NT2/D1 (cell line): ENCODE measurements at regions not wholly inside any gene's neighbourhood (a gene's known extent, or its start where the extent isn't known, plus 50 kb on each side); places are given as distances from the start of the nearest gene placed in this dataset.

Experiments used
- DNase-seq: peaks from one replicate; pipeline ENCODE4 v3.0.0-alpha.2; 2011; ENCODE audit warnings: low read depth, low spot score
- H3K27me3 ChIP-seq: 2 replicates; pipeline ENCODE4 v1.6.0; 2011; ENCODE audit warnings: mild to moderate bottlenecking; ENCODE audit not compliant: insufficient read length, insufficient read depth
- H3K36me3 ChIP-seq: 2 replicates; pipeline ENCODE4 v1.6.1; 2011; ENCODE audit warnings: mild to moderate bottlenecking, low read length, mixed read lengths; ENCODE audit not compliant: insufficient read depth, insufficient read length
- H3K4me1 ChIP-seq: 2 replicates; pipeline ENCODE4 v1.5.1; 2011; ENCODE audit not compliant: insufficient read depth, insufficient read length
- H3K4me3 ChIP-seq: 2 replicates; pipeline ENCODE4 v1.5.1; 2011; ENCODE audit warnings: low read depth; ENCODE audit not compliant: insufficient read length
- H3K9ac ChIP-seq: 2 replicates; pipeline ENCODE4 v1.6.0; 2011; ENCODE audit warnings: low read depth; ENCODE audit not compliant: insufficient read length
- H3K9me3 ChIP-seq: 2 replicates; pipeline ENCODE4 v1.5.1; 2011; ENCODE audit warnings: mild to moderate bottlenecking, low read length; ENCODE audit not compliant: insufficient read depth
- SUZ12 ChIP-seq: IDR thresholded peaks from 2 replicates; pipeline ENCODE4 v1.6.1; 2011; ENCODE audit not compliant: insufficient read length, insufficient read depth; ENCODE audit errors: extremely low read depth
- YY1 ChIP-seq: IDR thresholded peaks from 2 replicates; pipeline ENCODE4 v1.6.1; 2011; ENCODE audit not compliant: insufficient read length, insufficient read depth
- ZNF274 ChIP-seq: IDR thresholded peaks from 2 replicates; pipeline ENCODE4 v1.6.1; 2011; ENCODE audit warnings: mild to moderate bottlenecking, low read depth, low read length

DNA sequence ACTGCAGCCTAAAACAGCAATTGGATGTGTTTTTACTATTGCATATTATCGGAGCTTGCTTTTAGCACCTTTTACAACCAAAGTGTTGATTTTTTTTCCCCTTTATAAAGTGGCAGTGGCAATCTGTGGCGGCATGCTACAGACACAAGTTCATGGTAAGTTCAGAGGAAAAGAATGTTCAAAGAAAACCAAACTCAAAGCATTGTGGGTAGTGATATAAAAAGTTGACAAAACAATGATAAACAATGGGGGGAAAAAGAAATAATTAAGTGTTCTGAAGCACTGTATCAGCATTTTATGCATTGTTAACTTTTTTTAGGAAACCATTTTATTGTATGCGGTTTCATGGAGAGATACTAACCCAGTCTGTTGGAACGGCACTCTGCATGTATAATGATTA lies 492.0 kb upstream of the SOX5 start:
- no peak for DNase-seq
- no peaks in the 10 kb centered on the region for H3K36me3 ChIP-seq
- H3K4me1 ChIP-seq: no peaks in the 10 kb centered on the region
- H3K9ac ChIP-seq: no peak overlapping the region
- TF ChIP-seq ZNF274 (no peak), YY1 (no peak), SUZ12 (no peak)
- no peaks in the 10 kb centered on the region for H3K9me3 ChIP-seq
- no peaks in the 10 kb centered on the region for H3K27me3 ChIP-seq
- no peak overlapping the region for H3K4me3 ChIP-seq

GRCh38 chr12:24436667-24437066 lies 487.2 kb upstream of the SOX5 start:
- H3K4me3 ChIP-seq: no peak overlapping the region
- no peaks in the 10 kb centered on the region for H3K27me3 ChIP-seq
- H3K36me3 ChIP-seq: no peaks in the 10 kb centered on the region
- DNase-seq: no peak
- TF ChIP-seq SUZ12: no peak
- no peak for TF ChIP-seq ZNF274
- TF ChIP-seq YY1: no peak
- H3K4me1 ChIP-seq: no peaks in the 10 kb centered on the region
- no peak overlapping the region for H3K9ac ChIP-seq
- no peaks in the 10 kb centered on the region for H3K9me3 ChIP-seq

DNA sequence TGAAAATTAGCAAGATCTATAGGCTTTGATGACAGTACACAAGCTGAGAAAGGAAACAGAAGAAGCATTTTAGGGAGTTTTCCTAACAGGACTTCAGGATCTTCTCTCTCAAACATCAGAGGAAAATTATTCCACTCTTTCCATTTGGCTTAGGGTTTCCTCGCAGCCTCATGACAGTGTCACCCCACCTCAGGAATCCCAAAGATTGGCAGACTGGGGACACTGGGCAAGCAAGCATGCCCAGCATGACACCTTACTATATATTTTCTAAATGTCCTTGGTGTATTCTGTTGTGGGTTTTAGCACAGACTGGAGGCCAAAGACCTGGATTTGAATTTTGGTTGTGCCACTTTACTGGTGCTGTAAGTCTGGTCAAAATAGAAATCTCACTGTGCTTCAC lies 482.4 kb upstream of the SOX5 start:
- Histone ChIP-seq H3K4me1 (no peaks in the 10 kb centered on the region), H3K4me3 (no peak overlapping the region), H3K9me3 (no peaks in the 10 kb centered on the region), H3K9ac (no peak overlapping the region), H3K36me3 (no peaks in the 10 kb centered on the region), H3K27me3 (no peaks in the 10 kb centered on the region)
- TF ChIP-seq YY1 (no peak), ZNF274 (no peak), SUZ12 (no peak)
- no peak for DNase-seq

GRCh38 chr12:24427776-24428175 lies 478.3 kb upstream of the SOX5 start:
- Histone ChIP-seq H3K9ac (no peak overlapping the region), H3K4me3 (no peak overlapping the region), H3K9me3 (no peaks in the 10 kb centered on the region), H3K4me1 (no peaks in the 10 kb centered on the region), H3K36me3 (no peaks in the 10 kb centered on the region), H3K27me3 (no peaks in the 10 kb centered on the region)
- TF ChIP-seq YY1 (no peak), ZNF274 (no peak), SUZ12 (no peak)
- DNase-seq: no peak

DNA sequence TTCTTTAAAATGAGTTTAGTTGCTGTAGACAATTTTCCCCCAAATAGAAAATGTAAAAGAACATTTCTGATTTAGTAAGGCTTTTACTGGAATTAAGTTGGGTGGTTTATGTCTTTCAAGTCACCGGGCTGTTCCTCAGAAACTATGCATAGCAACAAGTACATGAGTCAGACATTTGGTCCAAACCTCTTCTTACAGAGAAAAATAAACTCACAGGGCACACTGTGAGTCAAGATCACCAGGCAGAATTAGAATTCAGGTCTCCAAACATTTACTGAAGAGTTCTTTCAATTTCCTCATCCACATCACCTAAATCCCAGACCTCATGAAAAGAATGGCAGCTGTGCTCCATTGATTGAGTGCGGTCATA lies 476.1 kb upstream of the SOX5 start:
- TF ChIP-seq SUZ12: no peak
- TF ChIP-seq ZNF274: no peak
- no peak for TF ChIP-seq YY1

DNA sequence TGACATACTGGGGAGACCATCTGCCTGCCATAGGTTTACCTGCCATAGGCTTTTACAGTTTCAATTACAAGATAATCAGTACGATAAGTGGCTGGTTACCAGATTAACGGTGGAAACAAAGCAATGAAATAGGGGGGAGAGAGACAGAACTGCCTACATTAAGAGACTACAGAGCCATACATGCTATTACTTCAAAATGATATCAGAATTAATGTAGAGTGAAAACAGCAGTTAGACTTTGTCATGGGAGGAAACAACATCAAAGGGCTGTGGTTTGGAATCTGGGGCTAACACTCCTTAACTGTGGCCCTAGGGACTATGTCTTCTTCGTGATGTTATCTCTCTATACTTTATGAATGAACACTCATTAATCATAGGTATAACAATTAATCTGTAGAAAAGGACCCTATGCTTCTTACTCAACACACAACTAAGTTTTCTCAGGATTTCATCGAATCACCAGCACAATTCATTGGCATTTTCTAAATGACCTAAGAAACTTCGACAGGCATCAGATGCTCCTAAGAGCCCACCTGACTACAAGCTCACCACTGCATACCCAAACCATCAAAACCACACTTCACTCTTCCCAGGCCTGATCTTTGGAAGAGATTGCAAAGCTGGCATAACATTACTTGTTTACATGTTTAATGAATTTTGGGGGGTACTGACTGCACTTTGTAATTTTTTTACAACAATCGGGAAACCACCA lies 475.6 kb upstream of the SOX5 start:
- Histone ChIP-seq H3K9ac (no peak overlapping the region), H3K4me3 (no peak overlapping the region), H3K9me3 (no peaks in the 10 kb centered on the region), H3K36me3 (no peaks in the 10 kb centered on the region), H3K4me1 (no peaks in the 10 kb centered on the region), H3K27me3 (no peaks in the 10 kb centered on the region)
- TF ChIP-seq YY1 (no peak), ZNF274 (no peak), SUZ12 (no peak)
- no peak for DNase-seq

More for the DNA sequence above, 476.1 kb upstream of the SOX5 start:
- Histone ChIP-seq H3K27me3 (no peaks in the 10 kb centered on the region), H3K4me1 (no peaks in the 10 kb centered on the region), H3K4me3 (no peak overlapping the region), H3K9me3 (no peaks in the 10 kb centered on the region), H3K36me3 (no peaks in the 10 kb centered on the region), H3K9ac (no peak overlapping the region)
- no peak for DNase-seq

DNA sequence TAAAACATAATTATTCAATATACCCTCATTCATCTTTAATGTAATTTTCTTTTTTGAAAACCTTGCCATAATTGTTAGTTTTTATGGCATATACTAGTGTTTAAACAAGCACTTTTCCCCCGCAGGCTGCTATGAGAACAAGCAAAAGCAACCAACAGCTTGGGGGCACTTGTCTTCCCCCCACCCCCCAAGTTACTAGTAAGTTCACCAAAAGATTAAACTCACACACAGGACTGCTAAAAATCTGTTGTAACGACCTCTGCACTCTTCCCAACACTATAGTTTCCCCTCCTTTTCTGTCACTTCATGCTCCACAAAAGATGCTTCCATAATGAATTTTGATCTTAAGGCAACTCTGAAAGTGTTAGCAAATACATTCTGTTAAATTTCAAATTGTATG lies 474.9 kb upstream of the SOX5 start:
- Histone ChIP-seq H3K9me3 (no peaks in the 10 kb centered on the region), H3K4me1 (no peaks in the 10 kb centered on the region), H3K9ac (no peak overlapping the region), H3K27me3 (no peaks in the 10 kb centered on the region), H3K36me3 (no peaks in the 10 kb centered on the region), H3K4me3 (no peak overlapping the region)
- TF ChIP-seq SUZ12: no peak
- no peak for TF ChIP-seq YY1
- TF ChIP-seq ZNF274: no peak
- no peak for DNase-seq

DNA sequence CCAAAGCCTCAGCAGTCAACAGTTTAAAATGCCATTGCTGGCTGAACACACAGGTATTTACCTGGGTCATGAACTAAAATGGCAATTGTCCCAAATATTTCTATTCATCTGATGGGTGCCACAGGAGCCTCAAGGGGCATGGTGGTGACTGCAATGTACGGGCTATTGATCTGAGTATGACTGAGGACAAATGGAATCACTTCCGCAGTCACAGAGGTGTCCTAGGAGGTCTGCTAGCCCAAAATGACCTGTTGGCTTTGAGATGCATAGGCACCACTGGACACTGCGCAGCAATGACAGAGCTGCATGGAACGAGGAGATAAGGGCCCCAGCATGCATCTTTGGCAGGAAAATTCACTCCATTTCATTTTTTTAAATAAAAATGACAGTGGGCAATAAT lies 474.1 kb upstream of the SOX5 start:
- H3K4me1 ChIP-seq: no peaks in the 10 kb centered on the region
- no peak overlapping the region for H3K4me3 ChIP-seq
- H3K27me3 ChIP-seq: no peaks in the 10 kb centered on the region
- no peaks in the 10 kb centered on the region for H3K36me3 ChIP-seq
- no peak for DNase-seq
- H3K9me3 ChIP-seq: no peaks in the 10 kb centered on the region
- H3K9ac ChIP-seq: no peak overlapping the region
- TF ChIP-seq ZNF274: no peak
- no peak for TF ChIP-seq SUZ12
- TF ChIP-seq YY1: no peak
